Right renal pelvis (tissue), 4 donors: ENCODE measurements at regions not wholly inside any gene's neighbourhood (a gene's known extent, or its start where the extent isn't known, plus 50 kb on each side); places are given as distances from the start of the nearest gene placed in this dataset.
A peak's percentile ranks its signal among the peaks of the same experiment; 100 is the strongest.
"Not testable (repeated sequence)": the region's sequence is repeated elsewhere in the genome, so short reads cannot be mapped to it uniquely, and the experiment has no call there.

Experiments used
- DNase-seq, 4 donors: peaks; one replicate each; pipeline ENCODE4 v3.0.0-alpha.2; 2013; ENCODE audit warnings: low read depth in 4 of 4, low spot score in 3 of 4, missing footprints in 1 of 4

- DNase-seq = no peak
These were observed 253.4 kb downstream of the TEX29 start for GRCh38 chr13:111573801-111574200.

GRCh38 chr13:111575276-111575675 is 254.8 kb downstream of the TEX29 start:
- DNase-seq = no peak

- DNase-seq = no peak
These were observed 255.3 kb downstream of the TEX29 start for GRCh38 chr13:111575719-111576118.

- peak in 3 of 4 donors; percentile 16 to 55 (median 44) for DNase-seq
These were observed 256.9 kb downstream of the TEX29 start for GRCh38 chr13:111577208-111577828.

- DNase-seq = no peak
These were observed 257.6 kb downstream of the TEX29 start for GRCh38 chr13:111577956-111578605.

DNA sequence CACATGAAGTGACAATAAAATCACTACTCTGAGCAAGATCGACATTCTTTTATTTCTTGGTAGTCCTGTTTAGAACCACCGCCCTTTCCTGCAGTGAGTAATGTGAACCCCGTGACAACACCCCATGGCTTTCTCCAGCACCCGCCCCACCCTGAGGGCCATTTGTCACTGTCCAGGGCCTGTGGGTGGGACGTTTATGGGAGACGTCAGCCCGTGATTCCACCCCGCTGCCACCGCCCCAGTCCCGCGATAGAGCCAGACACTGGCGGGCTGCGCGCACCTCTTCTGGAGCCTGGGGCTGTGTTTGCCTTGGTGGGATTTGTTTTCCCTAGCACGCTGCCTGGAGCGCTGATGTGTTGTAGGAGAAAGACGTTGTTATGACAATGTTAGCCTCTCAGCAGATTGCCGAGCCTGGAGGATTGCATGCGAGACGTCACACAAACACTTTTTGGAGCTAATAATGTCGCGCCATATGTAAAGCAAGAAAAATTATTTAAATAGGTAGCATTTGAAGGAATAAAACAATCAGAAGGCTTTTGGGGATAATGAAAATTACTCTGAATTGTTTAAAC is 263.7 kb downstream of the TEX29 start:
- no peak for DNase-seq

DNA sequence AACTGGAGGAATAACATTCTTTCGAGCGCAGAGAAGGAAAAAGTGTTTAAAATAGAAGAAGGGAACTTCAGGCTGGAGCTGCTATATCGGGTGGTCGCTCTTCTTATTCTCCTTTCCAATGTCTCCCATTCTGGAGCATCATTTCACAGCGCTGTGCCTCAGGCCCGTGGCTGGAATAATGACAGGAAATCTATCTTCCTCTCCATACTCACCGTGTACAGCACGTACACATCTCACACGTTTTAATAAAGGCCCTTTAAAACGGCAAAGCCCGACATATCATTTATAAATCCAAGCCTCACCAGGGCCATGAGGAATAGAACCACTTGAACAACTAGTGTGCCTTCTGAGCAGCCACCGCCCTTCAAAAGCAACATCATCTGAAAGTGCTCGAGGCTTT is 264.4 kb downstream of the TEX29 start:
- no peak for DNase-seq

DNA sequence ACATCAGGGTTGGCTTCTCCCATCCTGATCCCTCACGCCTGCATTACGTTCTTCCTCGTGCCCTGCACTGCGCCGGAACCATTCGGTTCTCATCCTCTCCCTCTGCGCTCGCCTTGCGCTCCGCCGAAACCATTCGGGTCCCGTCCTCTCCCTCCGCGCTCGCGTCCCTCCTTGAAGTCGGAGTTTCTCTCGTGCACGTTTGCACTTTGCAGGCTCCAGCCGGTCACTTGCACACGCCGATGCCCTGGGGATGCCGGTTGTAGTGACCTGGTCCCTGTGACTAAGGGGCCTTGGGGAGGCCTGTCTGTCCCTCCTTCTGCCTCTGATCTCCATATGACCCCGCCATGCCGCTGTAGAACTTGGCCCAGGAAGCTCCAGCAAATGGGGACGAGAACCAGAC is 265.8 kb downstream of the TEX29 start:
- DNase-seq = no peak

- no peak for DNase-seq
These were observed 266.8 kb downstream of the TEX29 start for GRCh38 chr13:111587249-111587648.

DNA sequence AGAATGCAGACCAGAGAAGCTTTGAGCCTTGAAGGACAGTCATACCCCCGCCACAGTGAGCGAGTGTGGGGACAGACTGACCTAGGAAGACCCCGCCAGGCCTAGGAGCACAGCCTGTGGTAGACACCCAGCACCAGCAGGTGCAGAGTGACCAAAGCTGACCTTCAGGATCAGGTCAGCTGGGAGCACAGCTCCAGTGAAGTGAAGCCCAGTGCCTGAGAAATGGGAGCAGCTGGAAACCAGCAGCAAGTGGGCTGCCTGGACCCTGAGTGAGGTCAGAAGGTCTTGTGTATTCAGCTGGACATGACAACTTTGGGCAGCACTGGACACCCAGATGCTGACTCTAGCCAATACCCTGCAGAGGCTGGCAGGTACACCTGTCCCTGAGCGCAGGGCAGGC is 268.9 kb downstream of the TEX29 start:
- DNase-seq = no peak

GRCh38 chr13:111589992-111590391 is 269.6 kb downstream of the TEX29 start:
- DNase-seq = no peak

DNA sequence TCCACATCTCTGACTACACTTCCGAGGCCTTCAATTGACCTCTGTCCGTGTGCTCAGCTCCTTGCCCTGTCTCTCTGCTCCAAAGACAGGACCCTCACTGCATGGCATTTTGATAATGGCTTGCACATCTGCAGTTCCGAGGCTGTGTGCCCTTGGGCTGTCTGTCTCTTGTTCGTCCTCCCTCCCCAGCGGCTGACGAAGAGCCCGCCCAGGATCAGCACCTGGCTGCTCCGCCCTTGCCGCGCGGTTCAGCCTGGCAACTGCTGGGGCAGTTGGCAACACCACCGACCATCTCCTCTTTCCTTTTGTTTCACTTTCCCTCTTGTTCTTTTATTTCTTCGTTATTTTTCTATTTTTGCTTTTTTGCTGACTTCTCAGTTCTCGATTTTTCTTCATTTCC is 270.4 kb downstream of the TEX29 start:
- no peak for DNase-seq

GRCh38 chr13:111593490-111593889 is 273.0 kb downstream of the TEX29 start:
- not testable (repeated sequence) for DNase-seq

GRCh38 chr13:111594606-111595005 is 274.2 kb downstream of the TEX29 start:
- no peak for DNase-seq

DNA sequence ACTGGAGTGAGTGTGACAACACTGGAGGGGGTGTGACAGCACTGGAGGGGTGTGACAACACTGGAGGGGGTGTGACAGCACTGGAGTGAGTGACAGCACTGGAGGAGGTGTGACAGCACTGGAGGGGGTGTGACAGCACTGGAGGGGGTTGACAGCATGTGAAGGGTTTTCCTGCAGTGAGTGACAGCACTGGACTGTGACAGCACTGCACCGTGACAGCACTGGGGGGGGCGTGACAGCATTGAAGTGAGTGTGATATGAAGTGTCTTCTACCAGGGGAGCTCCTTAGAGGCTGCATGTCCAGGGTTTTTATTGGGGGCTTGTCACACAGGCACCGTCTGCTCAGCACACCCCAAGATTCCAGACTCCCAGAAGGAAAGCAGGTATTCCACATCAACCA is 274.8 kb downstream of the TEX29 start:
- DNase-seq = no peak

DNA sequence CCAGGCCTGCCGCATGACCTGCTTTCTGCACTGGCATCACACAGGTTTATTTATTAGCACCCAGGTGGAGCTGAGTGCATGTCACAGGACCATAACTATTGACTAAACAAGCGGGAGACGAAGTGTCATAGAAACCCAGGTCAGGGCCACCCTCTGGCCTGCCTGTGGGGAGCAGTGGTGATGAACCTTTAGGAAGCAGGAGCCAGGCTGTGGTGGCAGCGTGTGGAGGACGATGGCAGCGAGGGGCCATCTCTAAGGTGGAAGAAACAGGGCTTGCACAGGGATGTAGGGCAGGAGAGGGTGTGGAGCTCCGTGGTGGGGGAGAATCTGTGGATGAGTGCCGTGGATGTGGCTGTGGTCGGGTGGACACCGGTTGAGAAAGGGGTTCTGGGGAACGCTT is 275.3 kb downstream of the TEX29 start:
- DNase-seq = no peak

- no peak for DNase-seq
These were observed 276.8 kb downstream of the TEX29 start for GRCh38 chr13:111597191-111597611.

GRCh38 chr13:111597618-111598017 is 277.2 kb downstream of the TEX29 start:
- no peak for DNase-seq

DNA sequence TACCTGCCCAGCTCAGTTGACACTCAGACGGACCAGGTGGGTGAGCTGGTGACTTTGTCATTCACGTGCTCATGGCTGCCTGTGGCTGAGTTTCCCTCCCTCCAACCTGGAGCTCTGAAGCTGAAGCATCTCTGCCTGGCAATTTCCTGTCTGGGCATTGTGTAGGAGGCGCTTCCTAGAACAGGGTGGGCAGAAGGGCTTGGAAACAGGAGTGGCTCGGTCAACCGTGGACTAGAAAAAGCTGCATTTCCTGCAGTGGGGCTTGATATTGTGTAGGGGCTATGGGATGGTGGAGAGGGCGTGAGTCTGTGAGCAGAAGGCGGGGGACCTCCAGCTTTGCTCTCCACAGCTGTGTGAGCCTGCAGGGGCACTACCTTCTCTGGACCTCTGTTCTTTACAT is 278.3 kb downstream of the TEX29 start:
- no peak for DNase-seq

- no peak for DNase-seq
These were observed 279.3 kb downstream of the TEX29 start for GRCh38 chr13:111599791-111600190.

- no peak for DNase-seq
These were observed 282.4 kb downstream of the TEX29 start for GRCh38 chr13:111602874-111603273.

DNA sequence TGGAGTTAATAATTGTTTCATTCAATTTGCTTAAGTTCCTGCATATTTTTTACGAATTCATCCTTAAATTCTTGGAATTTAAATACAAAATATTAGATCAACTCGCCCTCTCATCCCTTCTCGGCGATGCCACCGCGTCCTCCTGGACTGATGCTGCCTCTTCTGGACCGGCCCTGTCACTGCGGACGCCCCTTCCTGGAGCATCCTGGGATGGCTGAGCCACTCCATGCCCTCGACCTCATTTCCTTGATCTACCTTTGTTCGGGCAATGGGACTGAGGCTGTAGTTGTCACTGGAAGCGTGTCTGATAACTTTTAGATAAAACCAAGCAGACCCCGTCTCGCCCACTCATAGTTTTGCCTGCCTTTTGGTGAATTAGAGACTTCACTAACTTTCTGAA is 283.7 kb downstream of the TEX29 start:
- no peak for DNase-seq
